GM23248 (cell line): ENCODE measurements at regions not wholly inside any gene's neighbourhood (a gene's known extent, or its start where the extent isn't known, plus 50 kb on each side); places are given as distances from the start of the nearest gene placed in this dataset.
"Not testable (repeated sequence)": the region's sequence is repeated elsewhere in the genome, so short reads cannot be mapped to it uniquely, and the experiment has no call there.

Source experiments
- DNase-seq: peaks from one replicate; pipeline ENCODE4 v3.0.0-alpha.2; 2015
- H2AFZ ChIP-seq: fragments of 200-600 bp; sonication (generic); 2 replicates; pipeline ENCODE4 v1.6.1; 2016; ENCODE audit warnings: antibody characterized with exemption
- H3F3A ChIP-seq: fragments of 200-600 bp; sonication (generic); 2 replicates; pipeline ENCODE4 v1.6.1; 2016; ENCODE audit warnings: mild to moderate bottlenecking, antibody characterized with exemption, mixed run types; ENCODE audit not compliant: insufficient read depth
- H3K27ac ChIP-seq: fragments of 200-600 bp; sonication (generic); 2 replicates; pipeline ENCODE4 v1.5.1; 2016; ENCODE audit warnings: mild to moderate bottlenecking
- H3K27me3 ChIP-seq: fragments of 200-600 bp; sonication (generic); replicated peaks from 2 replicates; pipeline ENCODE4 v1.6.1; 2016; ENCODE audit warnings: mild to moderate bottlenecking; ENCODE audit not compliant: insufficient read depth
- H3K36me3 ChIP-seq: fragments of 200-600 bp; sonication (generic); 2 replicates; pipeline ENCODE4 v1.6.1; 2016; ENCODE audit warnings: low read depth, mild to moderate bottlenecking
- H3K4me1 ChIP-seq: fragments of 200-600 bp; sonication (generic); 2 replicates; pipeline ENCODE4 v1.6.1; 2016; ENCODE audit warnings: mild to moderate bottlenecking; ENCODE audit not compliant: insufficient read depth
- H3K4me2 ChIP-seq: fragments of 200-600 bp; sonication (generic); one replicate; pipeline ENCODE4 v1.6.1; 2016; ENCODE audit warnings: mild to moderate bottlenecking; ENCODE audit not compliant: unreplicated experiment
- H3K4me3 ChIP-seq: fragments of 200-600 bp; sonication (generic); 2 replicates; pipeline ENCODE4 v1.5.1; 2016; ENCODE audit warnings: mild to moderate bottlenecking
- H3K79me2 ChIP-seq: fragments of 200-600 bp; sonication (generic); 2 replicates; pipeline ENCODE4 v1.6.1; 2016; ENCODE audit warnings: mild to moderate bottlenecking; ENCODE audit not compliant: insufficient read depth
- H3K9ac ChIP-seq: fragments of 200-600 bp; sonication (generic); 2 replicates; pipeline ENCODE4 v1.6.1; 2016; ENCODE audit warnings: mild to moderate bottlenecking
- H3K9me2 ChIP-seq: fragments of 200-600 bp; sonication (generic); 2 replicates; pipeline ENCODE4 v1.6.1; 2016; ENCODE audit warnings: mixed run types, mild to moderate bottlenecking, moderate library complexity; ENCODE audit not compliant: insufficient read depth
- H3K9me3 ChIP-seq: fragments of 200-600 bp; sonication (generic); one replicate; pipeline ENCODE4 v1.6.1; 2017; ENCODE audit warnings: low read depth
- H4K20me1 ChIP-seq: fragments of 200-600 bp; sonication (generic); 2 replicates; pipeline ENCODE4 v1.6.0; 2016; ENCODE audit not compliant: insufficient read depth
- EZH2 ChIP-seq: fragments of 200-600 bp; sonication (generic); IDR thresholded peaks from 2 replicates; pipeline ENCODE4 v1.6.1; 2018; ENCODE audit warnings: antibody characterized with exemption, mild to moderate bottlenecking; ENCODE audit not compliant: insufficient read depth, poor library complexity, severe bottlenecking
- EZH2phosphoT487 ChIP-seq: fragments of 200-600 bp; sonication (generic); IDR thresholded peaks from 2 replicates; pipeline ENCODE4 v1.6.1; 2018; ENCODE audit warnings: antibody characterized with exemption, moderate library complexity, mild to moderate bottlenecking, low read depth; ENCODE audit not compliant: insufficient read depth
- WGBS, 2 experiments: methylation state at CpG; one replicate each; pipeline ENCODE4 v1.1.6; 2015 to 2017; ENCODE audit warnings: low lambda C conversion rate in 2 of 2, low coverage in 1 of 2; ENCODE audit errors: missing lambda C conversion rate in 2 of 2; 5-methylcytosine and 5-hydroxymethylcytosine counted together
- in situ Hi-C: fragments of 300-500 bp; cut with MboI; formaldehyde crosslinking; loops from 2 replicates; pipeline ENCODE4 v1.15.0; 2020

DNA sequence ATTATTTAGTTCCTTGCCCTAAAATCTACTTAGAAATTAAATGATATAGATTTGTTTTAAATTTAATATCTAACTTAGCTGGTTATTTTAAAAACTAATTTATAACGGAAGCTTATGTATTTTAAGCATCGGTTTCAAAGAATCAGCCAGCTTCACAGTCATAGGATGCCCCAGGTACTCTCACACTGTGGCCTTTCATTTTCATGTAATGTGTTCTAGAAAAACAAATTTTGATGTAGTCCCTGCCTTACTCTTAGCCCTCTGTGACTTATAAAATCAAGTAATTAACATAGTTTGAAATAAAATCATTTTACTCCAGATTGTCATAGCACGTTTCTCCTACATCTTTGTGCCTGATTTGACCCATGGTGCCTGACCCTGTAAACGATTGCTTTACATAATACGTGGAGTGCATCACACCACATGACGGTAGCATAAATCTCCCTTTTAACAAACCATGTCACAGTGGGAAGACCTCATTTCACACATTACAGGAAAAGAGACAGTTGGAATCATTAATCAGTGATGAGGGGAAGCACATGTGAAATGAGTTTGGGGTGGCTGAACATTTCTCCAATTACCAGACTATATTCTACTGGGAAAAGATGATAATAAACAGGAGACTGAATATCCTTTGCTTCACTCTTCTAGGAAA lies 731.5 kb upstream of the CDH9 start:
- no peak for TF ChIP-seq EZH2
- TF ChIP-seq EZH2phosphoT487, result no peak
- Histone ChIP-seq H3K9me2 (no peaks in the 10 kb centered on the region), H2AFZ (no peak overlapping the region), H3K27me3 (no peaks in the 10 kb centered on the region), H3K4me1 (no peaks in the 10 kb centered on the region), H4K20me1 (no peaks in the 10 kb centered on the region), H3K4me2 (no peak overlapping the region), H3K27ac (no peak overlapping the region), H3F3A (no peaks in the 10 kb centered on the region), H3K9ac (no peak overlapping the region), H3K79me2 (no peaks in the 10 kb centered on the region), H3K36me3 (no peaks in the 10 kb centered on the region), H3K9me3 (peaks cover 6% of the 10 kb centered on the region), H3K4me3 (no peak overlapping the region)
- in situ Hi-C loops, result no loop called here
- no peak for DNase-seq
- 33 to 34% methylated on average over 6 of the region's 6 CpGs for WGBS, 2 experiments

DNA sequence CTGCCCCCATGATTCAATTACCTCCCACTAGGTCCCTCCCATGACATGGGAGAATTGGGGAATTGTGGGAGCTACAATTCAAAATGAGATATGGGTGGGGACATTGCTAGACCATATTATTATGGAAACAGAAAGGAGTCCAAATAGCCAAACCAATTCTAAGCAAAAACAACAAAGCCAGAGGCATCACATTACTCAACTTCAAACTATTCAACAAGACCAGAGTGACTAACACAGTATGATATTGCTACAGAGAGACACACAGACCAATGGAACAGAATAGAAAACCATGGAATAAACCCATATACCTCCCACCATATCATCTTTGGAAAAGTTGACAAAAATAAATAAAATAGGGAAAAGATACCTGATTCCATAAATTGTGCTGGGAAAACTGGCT lies 710.5 kb upstream of the CDH9 start:
- no peak overlapping the region for H3K4me2 ChIP-seq
- H3K4me1 ChIP-seq, result no peaks in the 10 kb centered on the region
- no peaks in the 10 kb centered on the region for H4K20me1 ChIP-seq
- no peaks in the 10 kb centered on the region for H3F3A ChIP-seq
- no peaks in the 10 kb centered on the region for H3K9me3 ChIP-seq
- no peaks in the 10 kb centered on the region for H3K27me3 ChIP-seq
- no peak overlapping the region for H2AFZ ChIP-seq
- H3K36me3 ChIP-seq, result no peaks in the 10 kb centered on the region
- H3K9me2 ChIP-seq, result no peaks in the 10 kb centered on the region
- TF ChIP-seq EZH2phosphoT487, result no peak
- TF ChIP-seq EZH2, result no peak
- H3K4me3 ChIP-seq, result no peak overlapping the region
- no peak overlapping the region for H3K27ac ChIP-seq
- no peaks in the 10 kb centered on the region for H3K79me2 ChIP-seq
- no peak overlapping the region for H3K9ac ChIP-seq
- in situ Hi-C loops, result no loop called here
- DNase-seq, result no peak

DNA sequence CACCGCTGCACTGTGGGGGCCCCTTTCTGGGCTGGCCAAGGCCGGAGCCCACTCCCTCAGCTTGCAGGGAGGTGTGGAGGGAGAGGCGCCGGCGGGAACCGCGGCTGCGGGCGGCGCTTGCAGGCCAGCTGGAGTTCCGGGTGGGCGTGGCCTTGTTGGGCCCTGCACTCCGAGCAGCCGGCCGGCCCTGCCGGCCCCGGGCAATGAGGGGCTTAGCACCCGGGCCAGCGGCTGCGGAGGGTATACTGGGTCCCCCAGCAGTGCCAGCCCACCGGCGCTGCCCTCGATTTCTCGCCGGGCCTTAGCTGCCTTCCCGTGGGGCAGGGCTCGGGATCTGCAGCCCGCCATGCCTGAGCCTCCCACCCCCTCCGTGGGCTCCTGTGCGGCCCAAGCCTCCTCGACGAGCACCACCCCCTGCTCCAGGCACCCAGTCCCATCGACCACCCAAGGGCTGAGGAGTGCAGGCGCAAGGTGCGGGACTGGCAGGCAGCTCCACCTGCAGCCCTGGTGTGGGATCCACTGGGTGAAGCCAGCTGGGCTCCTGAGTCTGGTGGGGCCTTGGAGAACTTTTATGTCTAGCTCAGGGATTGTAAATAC lies 705.1 kb upstream of the CDH9 start:
- H3K4me1 ChIP-seq, H3K4me2 ChIP-seq, H3K79me2 ChIP-seq, H3K27ac ChIP-seq, H3F3A ChIP-seq, H4K20me1 ChIP-seq, H2AFZ ChIP-seq, H3K4me3 ChIP-seq, H3K36me3 ChIP-seq, DNase-seq, H3K9ac ChIP-seq, H3K9me2 ChIP-seq, H3K9me3 ChIP-seq, H3K27me3 ChIP-seq, in situ Hi-C loops: not testable (repeated sequence)
- 61 to 70% methylated on average over 11 to 35 of the region's 35 CpGs for WGBS, 2 experiments

DNA sequence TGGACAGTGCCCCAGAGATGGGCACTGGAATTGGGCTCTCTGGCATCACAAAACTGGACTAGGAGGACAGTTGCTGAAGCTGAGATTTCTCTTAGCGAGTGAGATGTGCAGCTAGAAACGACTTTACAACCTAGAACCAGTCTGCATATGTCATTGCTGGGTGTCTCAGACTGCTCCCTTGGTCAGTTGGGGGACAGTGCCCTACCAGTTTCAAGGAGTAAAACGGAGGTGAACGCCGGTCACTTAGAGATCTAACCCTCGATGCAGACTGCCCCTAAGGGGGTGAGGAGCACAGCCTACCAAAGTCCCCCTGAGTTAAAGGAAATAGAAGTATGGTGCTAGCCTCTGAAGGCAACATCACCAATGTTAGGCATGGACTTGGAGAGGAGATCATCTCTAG lies 704.4 kb upstream of the CDH9 start:
- no peaks in the 10 kb centered on the region for H3F3A ChIP-seq
- WGBS, 2 experiments, result 36 to 50% methylated on average over 6 of the region's 6 CpGs
- in situ Hi-C loops, result no loop called here

DNA sequence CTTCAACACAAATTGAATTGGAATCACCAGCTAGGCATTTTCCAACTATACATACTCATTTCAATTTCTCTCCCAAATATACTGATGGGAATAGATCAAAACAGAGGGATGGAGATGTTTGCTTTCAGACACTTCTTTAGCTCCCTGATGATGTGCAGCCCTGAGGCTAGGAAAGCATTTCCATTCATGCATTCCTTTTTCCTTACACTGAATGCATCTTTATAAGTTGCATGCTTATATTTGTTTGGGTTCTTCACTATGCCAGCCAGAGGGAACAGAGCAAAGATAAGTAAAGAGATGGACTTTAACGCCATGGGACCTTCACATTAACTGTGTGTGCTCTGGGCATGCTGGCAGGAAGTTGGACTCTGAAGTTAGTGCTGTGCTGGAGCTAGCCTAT lies 696.5 kb upstream of the CDH9 start:
- Histone ChIP-seq H3K4me2 (no peak overlapping the region), H3K4me3 (no peak overlapping the region), H3K27ac (no peak overlapping the region), H3K9me2 (no peaks in the 10 kb centered on the region), H3K27me3 (no peaks in the 10 kb centered on the region), H3K36me3 (no peaks in the 10 kb centered on the region), H4K20me1 (no peaks in the 10 kb centered on the region), H3F3A (no peaks in the 10 kb centered on the region), H3K4me1 (no peaks in the 10 kb centered on the region), H2AFZ (no peak overlapping the region), H3K9ac (no peak overlapping the region), H3K79me2 (no peaks in the 10 kb centered on the region), H3K9me3 (no peaks in the 10 kb centered on the region)
- TF ChIP-seq EZH2phosphoT487 (no peak), EZH2 (no peak)
- 8 to 14% methylated on average over 1 of the region's 1 CpG for WGBS, 2 experiments
- no peak for DNase-seq
- in situ Hi-C loops, result no loop called here

More for the DNA sequence above, 704.4 kb upstream of the CDH9 start:
- Histone ChIP-seq H2AFZ (no peak overlapping the region), H3K27me3 (no peaks in the 10 kb centered on the region), H3K79me2 (no peaks in the 10 kb centered on the region), H3K4me3 (no peak overlapping the region), H3K9ac (no peak overlapping the region), H4K20me1 (no peaks in the 10 kb centered on the region), H3K36me3 (no peaks in the 10 kb centered on the region), H3K4me1 (no peaks in the 10 kb centered on the region), H3K9me3 (no peaks in the 10 kb centered on the region), H3K9me2 (no peaks in the 10 kb centered on the region), H3K27ac (no peak overlapping the region), H3K4me2 (no peak overlapping the region)
- DNase-seq, result no peak
- TF ChIP-seq EZH2phosphoT487, result no peak
- no peak for TF ChIP-seq EZH2
